Epidermal melanocyte (primary cell): ENCODE measurements at regions not wholly inside any gene's neighbourhood (a gene's known extent, or its start where the extent isn't known, plus 50 kb on each side); places are given as distances from the start of the nearest gene placed in this dataset.

Experiments used
- DNase-seq: peaks from one replicate; pipeline ENCODE4 v3.0.0; 2011; ENCODE audit warnings: low spot score; ENCODE audit not compliant: insufficient read length

- no peak for DNase-seq
Measured at GRCh38 chr4:123802082-123802645, 405.6 kb downstream of the SPRY1 start.

DNA sequence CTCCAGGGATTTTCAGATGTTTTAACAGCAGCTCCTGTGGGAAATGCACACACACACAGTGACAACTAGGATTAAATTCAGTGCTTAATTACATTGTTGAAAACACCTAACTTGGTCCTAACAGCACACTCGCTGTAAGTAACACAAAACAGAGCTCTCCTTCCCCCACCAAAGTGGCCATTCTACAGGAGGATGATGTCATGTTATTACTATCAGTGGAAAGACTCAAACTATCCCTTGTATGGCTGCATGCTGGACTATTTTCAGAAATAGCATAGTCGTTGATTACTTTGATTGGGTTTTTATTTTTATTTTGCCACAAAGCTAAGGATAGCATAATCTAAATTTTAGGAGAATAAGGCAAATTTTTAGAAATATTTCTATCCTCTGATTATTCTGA, 406.3 kb downstream of the SPRY1 start:
- no peak for DNase-seq

- DNase-seq, result no peak
Measured at GRCh38 chr4:123804196-123804721, 407.7 kb downstream of the SPRY1 start.

GRCh38 chr4:123806056-123806455, 409.5 kb downstream of the SPRY1 start:
- no peak for DNase-seq

DNA sequence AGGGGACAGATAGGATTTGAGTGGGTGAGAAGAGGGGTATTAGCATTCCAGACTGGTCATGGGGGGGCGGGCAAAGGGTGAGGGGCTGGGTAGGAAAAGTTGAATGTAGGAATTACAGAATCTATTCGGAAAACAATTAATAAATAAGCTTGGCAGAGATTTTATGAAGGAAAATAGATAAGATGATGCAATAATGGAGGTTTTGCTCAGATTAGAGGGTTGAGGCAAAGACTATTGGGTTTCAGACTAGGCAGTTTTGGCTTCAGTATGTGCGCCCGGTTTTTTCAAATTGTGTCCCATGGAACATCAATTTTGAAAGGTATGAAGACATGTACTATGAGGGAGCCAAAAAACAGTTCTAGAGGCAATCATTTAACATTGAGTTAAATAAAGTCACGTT, 410.6 kb downstream of the SPRY1 start:
- no peak for DNase-seq

DNA sequence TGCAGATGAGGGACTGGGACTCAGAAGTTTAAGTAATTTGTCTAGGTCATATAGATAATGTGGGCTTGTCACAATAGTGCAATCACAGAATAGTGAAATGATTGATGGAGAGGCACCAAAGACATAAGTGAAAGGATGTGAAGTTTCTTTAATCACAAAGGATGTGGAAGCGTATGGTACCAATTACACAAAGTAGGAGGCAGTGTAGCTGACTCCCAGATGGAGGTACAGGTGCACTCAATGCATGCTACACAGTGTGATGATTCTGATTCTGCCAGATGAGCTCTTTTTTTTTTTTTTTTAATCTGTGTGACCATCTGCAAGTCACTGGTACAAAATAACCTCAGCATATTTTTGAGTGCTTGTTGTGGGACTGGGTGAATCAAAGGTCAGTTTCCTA, 411.3 kb downstream of the SPRY1 start:
- DNase-seq, result no peak

DNA sequence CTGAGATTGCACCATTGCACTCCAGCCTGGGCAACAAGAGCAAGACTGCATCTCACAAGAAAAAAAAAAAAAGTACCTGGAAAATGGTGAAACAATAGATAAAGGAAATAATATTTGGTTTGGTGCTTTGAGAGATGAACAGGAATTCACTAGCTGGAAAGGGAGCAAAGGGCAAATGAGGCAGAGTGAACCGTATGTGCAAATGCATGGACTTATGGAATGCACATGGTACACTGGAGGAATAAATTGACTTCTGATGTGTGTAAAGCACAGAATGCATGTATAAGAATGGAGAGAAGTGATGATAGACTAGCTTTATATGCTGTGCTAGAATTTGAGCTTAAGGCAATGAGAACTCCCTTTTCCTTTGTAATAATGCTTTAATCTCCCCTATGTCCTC, 413.3 kb downstream of the SPRY1 start:
- no peak for DNase-seq

GRCh38 chr4:123812066-123812390, 415.4 kb downstream of the SPRY1 start:
- no peak for DNase-seq

- DNase-seq, result no peak
Measured at GRCh38 chr4:123813901-123814300, 417.3 kb downstream of the SPRY1 start.

- no peak for DNase-seq
Measured at GRCh38 chr4:123816462-123816861, 419.9 kb downstream of the SPRY1 start.

- no peak for DNase-seq
Measured at GRCh38 chr4:123817025-123817688, 420.6 kb downstream of the SPRY1 start.

- DNase-seq, result no peak
Measured at GRCh38 chr4:123819362-123820035, 422.9 kb downstream of the SPRY1 start.

GRCh38 chr4:123821861-123822260, 425.3 kb downstream of the SPRY1 start:
- no peak for DNase-seq

- no peak for DNase-seq
Measured at GRCh38 chr4:123822353-123822752, 425.8 kb downstream of the SPRY1 start.

DNA sequence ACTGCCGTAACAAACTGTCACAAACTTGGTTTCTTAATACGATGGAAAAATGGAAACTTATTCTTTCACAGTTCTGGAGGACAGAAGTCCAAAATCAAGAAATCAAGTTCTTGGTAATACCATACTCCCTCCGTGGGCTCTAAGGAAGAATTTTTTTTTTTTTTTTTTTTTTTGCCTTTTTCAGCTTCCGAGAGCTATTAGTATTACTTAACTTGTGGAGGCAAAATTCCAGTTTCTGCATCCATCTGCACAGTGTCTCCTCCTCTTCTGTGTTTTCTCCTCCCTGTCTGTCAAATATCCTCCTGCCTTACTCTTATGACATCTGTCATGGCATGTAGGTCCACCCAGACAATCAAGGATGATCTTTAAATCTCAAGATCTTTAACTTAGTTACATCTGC, 426.6 kb downstream of the SPRY1 start:
- no peak for DNase-seq

DNA sequence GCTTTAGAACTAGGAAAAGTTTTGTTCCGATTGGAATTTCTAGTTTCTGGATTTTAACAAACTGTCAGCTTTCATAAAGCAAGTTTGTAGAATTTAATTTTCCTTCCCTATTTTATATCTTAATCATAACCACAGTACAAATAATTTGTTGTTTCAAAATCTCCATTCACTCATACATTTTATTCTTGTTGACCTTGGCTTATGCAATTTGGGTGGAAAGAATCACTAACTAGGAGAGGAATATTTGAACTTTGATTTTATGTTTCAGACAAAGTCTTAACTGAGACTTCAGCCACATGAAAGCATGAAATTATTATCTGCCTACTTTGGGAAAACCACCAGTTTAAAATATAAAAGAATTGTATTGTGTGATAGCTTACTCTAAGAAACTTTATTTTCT, 427.9 kb downstream of the SPRY1 start:
- DNase-seq, result no peak

DNA sequence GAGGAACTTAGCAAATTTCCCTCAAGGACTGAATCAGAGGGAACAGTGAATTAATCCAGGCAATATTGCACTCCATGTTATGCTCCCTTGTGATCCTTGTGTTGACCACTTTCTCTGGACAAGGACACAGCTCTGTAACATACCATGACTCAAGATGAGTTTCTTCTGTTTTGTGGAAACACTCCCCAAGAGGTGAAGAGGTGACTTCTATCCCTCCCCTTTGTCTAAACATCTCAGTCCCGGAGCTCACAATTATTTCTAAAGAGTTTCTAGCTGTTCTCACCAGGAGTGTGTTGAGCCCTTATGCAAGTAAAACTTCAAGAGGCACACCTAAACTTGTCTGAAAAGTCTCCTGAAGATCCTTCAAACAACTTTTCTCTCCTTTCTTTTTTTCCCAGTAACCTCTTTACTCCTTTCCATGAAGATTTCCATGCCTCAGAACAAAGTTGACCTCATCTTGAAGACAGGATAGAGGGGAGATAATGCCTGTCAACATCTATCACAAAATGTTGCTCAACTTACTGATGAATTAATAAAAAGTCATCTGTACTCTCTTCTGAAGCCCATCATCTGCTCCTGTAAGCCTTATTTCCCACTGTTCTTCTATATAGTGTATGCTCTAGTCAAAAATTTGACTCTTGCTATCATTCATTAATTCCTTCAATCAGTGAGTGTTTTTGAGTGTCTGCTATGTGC, 429.1 kb downstream of the SPRY1 start:
- DNase-seq, result no peak

DNA sequence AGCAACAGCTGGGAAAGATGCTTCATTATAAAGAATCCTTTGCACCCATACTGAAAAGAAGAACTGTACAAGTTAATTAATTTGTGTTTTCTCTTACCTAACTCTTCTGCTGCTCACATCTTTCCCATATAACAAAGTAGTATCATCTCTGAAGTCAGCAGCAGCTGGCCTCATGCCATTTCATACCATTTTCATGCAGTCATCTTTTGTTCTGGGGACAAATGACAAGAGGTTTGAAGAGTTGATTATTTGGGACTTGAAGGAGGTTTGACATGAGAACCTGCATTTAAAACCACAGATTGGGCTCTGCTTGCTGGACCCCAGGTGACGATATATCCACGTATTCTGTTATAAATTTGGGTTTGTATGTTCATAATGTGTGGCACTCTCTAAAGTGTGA, 430.3 kb downstream of the SPRY1 start:
- no peak for DNase-seq

DNA sequence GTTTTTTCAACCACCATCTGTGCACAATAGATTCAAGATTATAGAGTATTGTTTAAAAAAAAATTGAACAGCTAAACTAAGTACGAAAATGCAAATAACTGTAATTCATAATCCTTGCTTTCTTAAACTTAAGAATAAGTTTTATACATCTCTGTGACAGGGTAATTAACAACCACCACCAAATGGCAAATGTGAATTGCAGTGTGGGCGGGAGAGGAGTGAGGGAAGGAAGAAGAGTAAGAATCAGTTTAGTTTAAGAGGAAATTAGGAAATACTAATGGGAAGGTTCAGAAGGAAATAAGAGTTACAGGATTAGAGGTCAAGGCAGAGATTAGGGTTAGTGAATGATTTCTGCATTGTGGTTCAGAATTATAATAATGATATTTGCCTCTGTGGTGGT, 430.9 kb downstream of the SPRY1 start:
- DNase-seq, result no peak

DNA sequence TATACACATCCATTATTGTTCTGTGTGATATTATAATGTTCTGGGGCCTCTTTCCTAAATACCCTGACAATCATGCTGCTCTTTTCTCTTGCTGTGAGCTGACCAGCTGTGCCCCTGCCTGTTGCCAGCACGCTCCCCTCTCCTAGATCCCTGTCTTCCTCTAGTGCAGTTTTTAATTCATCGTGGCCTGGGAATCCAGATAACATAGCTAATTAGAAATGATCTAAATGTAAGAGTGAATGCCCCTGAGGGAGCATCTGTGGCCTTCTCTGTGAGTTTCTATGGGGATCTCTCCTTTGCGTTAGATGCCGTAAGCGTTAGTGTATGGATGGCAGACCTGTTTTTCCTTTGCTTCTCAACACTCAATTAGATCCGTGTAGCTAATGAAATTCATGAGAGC, 434.3 kb downstream of the SPRY1 start:
- DNase-seq, result no peak

- DNase-seq, result peak; percentile 77
Measured at GRCh38 chr4:123832173-123833026, 435.8 kb downstream of the SPRY1 start.
